ENCODE measurements at regions not wholly inside any gene's neighbourhood (a gene's known extent, or its start where the extent isn't known, plus 50 kb on each side); places are given as distances from the start of the nearest gene placed in this dataset.

DNA sequence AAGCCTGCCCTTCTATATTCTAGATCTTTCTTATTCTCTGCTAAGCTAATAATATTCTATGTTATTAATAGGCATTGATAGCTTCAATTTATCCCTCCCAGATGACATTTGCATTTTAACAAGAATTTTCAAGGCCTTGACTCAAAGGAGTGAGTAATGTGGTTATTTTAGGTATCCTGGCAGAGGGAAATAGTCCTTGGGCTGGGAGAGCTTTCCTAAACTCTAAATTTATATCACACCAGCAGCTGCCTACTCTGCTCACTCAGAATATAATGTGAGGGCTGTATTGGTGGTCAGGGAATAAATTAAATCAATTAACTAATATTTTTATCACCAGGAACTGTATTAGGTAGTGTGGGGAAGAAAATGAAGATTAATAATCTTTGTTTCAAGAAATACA, 74.8 kb upstream of the ADAM23 start:
- DNase-seq (ENCODE audit: low spot score) = no peak

GRCh38 chr2:206368933-206369569, 74.3 kb upstream of the ADAM23 start:
- no peak for DNase-seq (ENCODE audit: low spot score)

DNA sequence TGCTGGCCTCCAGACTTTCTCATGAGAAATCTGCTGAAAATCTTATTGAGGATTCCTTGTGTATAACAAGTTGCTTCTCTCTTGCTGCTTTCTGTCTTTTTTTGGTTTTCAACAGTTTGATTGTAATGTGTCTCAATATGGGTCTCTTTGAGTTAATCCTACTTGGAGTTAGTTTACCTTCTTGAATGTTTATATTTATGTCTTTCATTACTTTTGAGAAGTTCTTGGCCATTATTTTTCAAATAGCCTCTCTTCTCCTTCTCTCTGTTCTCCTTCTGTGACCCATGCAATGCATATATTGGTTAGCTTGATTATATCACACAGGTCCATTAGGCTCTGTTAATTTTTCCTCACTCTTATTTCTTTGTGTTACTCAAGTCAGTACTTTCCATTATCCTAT, 67.4 kb upstream of the ADAM23 start:
- no peak for DNase-seq (ENCODE audit: low spot score)

- DNase-seq (ENCODE audit: low spot score) = no peak
Measured at GRCh38 chr2:206378835-206379234, 64.5 kb upstream of the ADAM23 start.

DNA sequence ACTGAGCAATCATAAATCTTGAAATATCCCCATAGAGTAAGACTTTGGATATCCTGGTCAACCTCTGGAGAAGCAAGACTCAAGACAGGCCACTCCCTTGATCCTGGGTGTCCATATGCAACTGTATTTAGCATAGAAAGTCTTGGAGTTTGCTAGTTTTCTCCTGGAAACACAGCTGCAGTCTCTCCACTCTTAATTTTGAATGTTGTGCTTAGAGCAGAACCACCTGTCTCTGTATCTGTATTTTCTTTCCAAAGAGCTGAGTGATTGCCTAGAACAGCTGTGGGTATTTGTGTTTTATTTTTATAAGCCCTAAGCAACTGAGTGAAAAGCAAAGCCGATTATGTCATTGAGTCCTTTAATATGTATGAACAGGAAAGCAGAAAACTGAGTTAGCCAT, 64.1 kb upstream of the ADAM23 start:
- no peak for DNase-seq (ENCODE audit: low spot score)

DNA sequence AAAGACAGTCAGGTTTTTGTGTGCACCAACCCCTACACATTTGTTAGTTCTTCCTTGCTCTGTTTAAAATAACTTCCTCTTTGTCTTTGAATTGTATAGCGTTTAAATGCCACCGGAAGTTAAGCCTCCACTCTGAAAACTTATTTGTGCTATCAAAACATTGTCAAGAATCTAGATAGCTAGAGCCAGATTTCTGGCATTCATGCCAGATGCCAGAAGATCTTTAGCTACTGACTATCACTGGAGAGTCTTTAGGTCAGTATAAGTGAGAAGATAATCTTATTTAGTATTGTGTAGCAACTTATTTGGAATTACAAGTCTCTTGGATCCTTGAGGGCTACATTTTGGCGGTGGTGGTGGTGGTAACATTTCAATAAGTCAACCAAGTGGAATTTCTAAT, 63.4 kb upstream of the ADAM23 start:
- DNase-seq (ENCODE audit: low spot score) = no peak

DNA sequence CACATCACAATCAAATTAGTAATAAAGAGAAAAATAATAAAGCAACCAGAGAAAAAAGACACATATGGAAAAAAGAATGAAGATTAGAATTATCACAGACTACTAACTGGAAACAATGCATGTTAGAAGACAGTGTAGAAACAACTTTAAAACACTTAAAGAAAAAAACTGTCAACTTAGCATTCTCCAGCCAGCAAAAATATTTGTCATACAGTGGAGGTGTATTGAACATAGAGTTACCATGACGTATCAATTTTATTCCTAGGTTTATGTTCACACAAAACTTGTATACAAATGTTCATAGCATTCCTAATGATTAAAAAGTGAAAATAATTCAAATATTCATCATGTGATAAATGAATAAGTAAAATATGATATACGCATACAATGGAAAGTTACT, 61.5 kb upstream of the ADAM23 start:
- DNase-seq (ENCODE audit: low spot score) = no peak

DNA sequence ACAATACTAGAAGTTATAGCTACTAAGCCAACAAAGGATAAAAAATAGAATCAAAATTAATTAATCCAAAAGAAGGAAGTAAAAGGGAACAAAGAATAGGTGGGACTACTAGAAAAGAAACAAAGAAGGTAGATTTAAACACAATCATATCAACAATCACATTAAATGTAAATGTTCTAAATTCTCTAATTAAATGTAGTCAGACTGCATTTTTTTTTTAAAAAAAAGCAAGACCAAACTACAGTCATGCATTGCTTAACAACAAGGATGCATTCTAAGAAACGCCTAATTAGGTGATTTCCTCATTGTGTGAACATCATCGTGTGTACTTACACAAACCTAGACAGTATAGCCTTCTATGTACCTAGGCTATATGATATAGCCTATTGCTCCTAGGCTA, 59.7 kb upstream of the ADAM23 start:
- no peak for DNase-seq (ENCODE audit: low spot score)

DNA sequence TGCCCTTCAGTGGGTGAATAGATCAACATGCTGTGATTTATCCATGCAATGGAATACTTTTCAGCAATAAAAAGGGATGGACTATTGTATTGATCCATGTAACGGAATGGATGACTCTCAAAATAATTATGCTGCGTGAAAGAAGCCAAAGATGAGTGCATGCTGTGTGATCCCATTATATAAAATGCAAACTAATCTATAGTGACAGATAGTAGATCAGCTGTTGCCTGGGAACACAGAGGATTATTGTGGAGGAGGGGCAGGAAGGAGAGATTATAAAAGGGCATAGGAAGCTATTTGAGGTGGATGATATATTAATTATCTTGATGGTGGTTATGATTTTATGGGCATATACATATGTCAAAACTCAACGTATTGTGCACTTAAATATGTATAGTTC, 55.5 kb upstream of the ADAM23 start:
- DNase-seq (ENCODE audit: low spot score) = no peak

GRCh38 chr2:206388698-206389097, 54.6 kb upstream of the ADAM23 start:
- DNase-seq (ENCODE audit: low spot score) = no peak

DNA sequence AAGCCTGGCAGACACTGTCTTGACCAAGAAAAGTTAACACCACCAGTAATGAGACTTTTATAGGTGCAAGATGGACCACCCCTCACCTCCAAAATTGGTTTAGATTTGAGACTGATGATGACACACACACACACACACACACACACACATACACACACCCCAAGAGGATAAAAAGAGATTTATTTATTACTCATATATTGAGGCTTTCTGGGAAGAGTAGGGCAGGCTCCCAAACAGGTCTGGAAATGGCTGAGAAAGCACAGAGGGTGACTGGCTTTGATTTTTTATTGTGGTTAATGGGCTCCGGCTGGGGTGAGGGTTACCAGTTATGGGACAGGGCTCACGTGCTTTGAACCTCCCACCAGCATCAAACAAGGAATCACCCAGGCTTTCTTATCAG, 54.2 kb upstream of the ADAM23 start:
- no peak for DNase-seq (ENCODE audit: low spot score)

- DNase-seq (ENCODE audit: low spot score) = no peak
Measured at GRCh38 chr2:206390181-206390580, 53.2 kb upstream of the ADAM23 start.

GRCh38 chr2:206392118-206392517, 51.2 kb upstream of the ADAM23 start:
- DNase-seq (ENCODE audit: low spot score) = peak; percentile 75

All from HuH-7 (cell line).